ENCODE measurements at regions not wholly inside any gene's neighbourhood (a gene's known extent, or its start where the extent isn't known, plus 50 kb on each side); places are given as distances from the start of the nearest gene placed in this dataset.

GRCh38 chr14:27134200-27134599 is 536.4 kb upstream of the NOVA1 start:
- no peak for TF ChIP-seq ZNF274 (IDR thresholded peaks at IDR 0.05; ENCODE audit: low read depth, low read length)
- TF ChIP-seq YY1 (IDR thresholded peaks at IDR 0.05; ENCODE audit: insufficient read depth, insufficient read length), result no peak
